ENCODE measurements at regions not wholly inside any gene's neighbourhood (a gene's known extent, or its start where the extent isn't known, plus 50 kb on each side); places are given as distances from the start of the nearest gene placed in this dataset.

- Histone ChIP-seq H3K79me2 (replicated peaks; ENCODE audit: insufficient read depth, low read length) (peaks cover 23% of the 10 kb centered on the region), H3K9me2 (ENCODE audit: insufficient read depth, low read length) (no peaks in the 10 kb centered on the region), H4K20me1 (ENCODE audit: insufficient read depth) (no peaks in the 10 kb centered on the region), H3K9me3 (ENCODE audit: low read length) (no peaks in the 10 kb centered on the region), H2AFZ (ENCODE audit: low read depth, low read length) (no peak overlapping the region), H3K9ac (ENCODE audit: low read length) (no peak overlapping the region), H3K4me3 (ENCODE audit: low read length) (no peak overlapping the region), H3F3A (ENCODE audit: insufficient read depth, low read length, poor library complexity, severe bottlenecking) (no peaks in the 10 kb centered on the region), H3K36me3 (ENCODE audit: insufficient read depth, low read length) (no peaks in the 10 kb centered on the region), H3K27ac (ENCODE audit: low read length) (no peak overlapping the region), H3K4me2 (ENCODE audit: low read length) (no peak overlapping the region), H3K27me3 (ENCODE audit: insufficient read depth, low read depth, low read length) (no peaks in the 10 kb centered on the region)
- TF ChIP-seq RAD21 (conservative IDR thresholded peaks at IDR 0.05), result no peak
- TF ChIP-seq EZH2 (IDR thresholded peaks at IDR 0.05; ENCODE audit: borderline replicate concordance, insufficient read depth, low read length, poor library complexity, severe bottlenecking), result no peak
- no peak for TF ChIP-seq MXI1 (conservative IDR thresholded peaks at IDR 0.05; ENCODE audit: poor library complexity, severe bottlenecking)
- TF ChIP-seq REST (IDR thresholded peaks at IDR 0.05; ENCODE audit: borderline replicate concordance), result no peak
- no peak for TF ChIP-seq SMC3 (conservative IDR thresholded peaks at IDR 0.05; ENCODE audit: poor library complexity)
- no peak for TF ChIP-seq EP300 (conservative IDR thresholded peaks at IDR 0.05; ENCODE audit: poor library complexity, severe bottlenecking)
- no peak for TF ChIP-seq POLR2AphosphoS5 (IDR thresholded peaks at IDR 0.05)
- TF ChIP-seq TAF1 (IDR thresholded peaks at IDR 0.05; ENCODE audit: low read depth), result no peak
- TF ChIP-seq CTCF (IDR thresholded peaks at IDR 0.05; ENCODE audit: poor library complexity, severe bottlenecking), result no peak
Measured at GRCh38 chr2:134195341-134195740, 58.5 kb upstream of the MGAT5 start.

- H2AFZ ChIP-seq (ENCODE audit: low read depth, low read length), result no peak overlapping the region
- H3K79me2 ChIP-seq (replicated peaks; ENCODE audit: insufficient read depth, low read length), result peaks cover 23% of the 10 kb centered on the region
- no peaks in the 10 kb centered on the region for H3K36me3 ChIP-seq (ENCODE audit: insufficient read depth, low read length)
- TF ChIP-seq TAF1 (IDR thresholded peaks at IDR 0.05; ENCODE audit: low read depth), result no peak
- TF ChIP-seq RAD21 (conservative IDR thresholded peaks at IDR 0.05), result no peak
- TF ChIP-seq CTCF (IDR thresholded peaks at IDR 0.05; ENCODE audit: poor library complexity, severe bottlenecking), result no peak
- TF ChIP-seq REST (IDR thresholded peaks at IDR 0.05; ENCODE audit: borderline replicate concordance), result no peak
- TF ChIP-seq EZH2 (IDR thresholded peaks at IDR 0.05; ENCODE audit: borderline replicate concordance, insufficient read depth, low read length, poor library complexity, severe bottlenecking), result no peak
- no peak for TF ChIP-seq SMC3 (conservative IDR thresholded peaks at IDR 0.05; ENCODE audit: poor library complexity)
- TF ChIP-seq MXI1 (conservative IDR thresholded peaks at IDR 0.05; ENCODE audit: poor library complexity, severe bottlenecking), result no peak
- no peak for TF ChIP-seq EP300 (conservative IDR thresholded peaks at IDR 0.05; ENCODE audit: poor library complexity, severe bottlenecking)
- no peak for TF ChIP-seq POLR2AphosphoS5 (IDR thresholded peaks at IDR 0.05)
- H3K9me2 ChIP-seq (ENCODE audit: insufficient read depth, low read length), result no peaks in the 10 kb centered on the region
- no peak overlapping the region for H3K27ac ChIP-seq (ENCODE audit: low read length)
- H3K4me2 ChIP-seq (ENCODE audit: low read length), result no peak overlapping the region
- no peak overlapping the region for H3K9ac ChIP-seq (ENCODE audit: low read length)
- no peaks in the 10 kb centered on the region for H3F3A ChIP-seq (ENCODE audit: insufficient read depth, low read length, poor library complexity, severe bottlenecking)
- no peaks in the 10 kb centered on the region for H3K27me3 ChIP-seq (ENCODE audit: insufficient read depth, low read depth, low read length)
- no peak overlapping the region for H3K4me3 ChIP-seq (ENCODE audit: low read length)
- no peaks in the 10 kb centered on the region for H4K20me1 ChIP-seq (ENCODE audit: insufficient read depth)
- no peaks in the 10 kb centered on the region for H3K9me3 ChIP-seq (ENCODE audit: low read length)
Measured at GRCh38 chr2:134197445-134197844, 56.4 kb upstream of the MGAT5 start.
